ENCODE measurements at regions not wholly inside any gene's neighbourhood (a gene's known extent, or its start where the extent isn't known, plus 50 kb on each side); places are given as distances from the start of the nearest gene placed in this dataset.
A peak's percentile ranks its signal among the peaks of the same experiment; 100 is the strongest.

DNA sequence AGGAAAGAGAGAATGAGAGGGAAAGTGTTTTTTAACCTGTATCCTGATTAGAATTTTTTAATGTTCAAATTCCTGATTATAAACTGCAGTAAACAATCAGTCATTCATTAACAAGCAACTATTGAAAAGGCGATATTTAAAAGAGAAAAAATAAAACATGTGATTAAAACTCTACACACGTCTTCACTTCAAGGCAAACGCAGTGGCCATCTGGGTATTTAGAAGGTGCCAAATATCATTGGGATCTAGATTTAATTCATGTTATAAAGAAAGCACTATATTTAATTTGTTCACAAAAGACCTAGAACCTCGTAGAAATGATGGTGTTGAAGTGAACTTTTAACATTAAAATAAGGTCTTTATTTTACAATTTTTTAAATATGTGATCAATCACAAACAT, 189.4 kb upstream of the KLF14 start:
- DNase-seq (ENCODE audit: extremely low spot score), result no peak
- intact Hi-C loops (cut with DNase I), result no loop called here
- 79% methylated on average over 4 of the region's 4 CpGs for WGBS
- peaks cover 52 to 90% (median 84%) of the 10 kb centered on the region in 4 donors for H3K4me1 ChIP-seq
- TF ChIP-seq POLR2AphosphoS5 (IDR thresholded peaks at IDR 0.05), result no peak
- no peak for TF ChIP-seq EP300 (IDR thresholded peaks at IDR 0.05)
- TF ChIP-seq, protein P1, sequence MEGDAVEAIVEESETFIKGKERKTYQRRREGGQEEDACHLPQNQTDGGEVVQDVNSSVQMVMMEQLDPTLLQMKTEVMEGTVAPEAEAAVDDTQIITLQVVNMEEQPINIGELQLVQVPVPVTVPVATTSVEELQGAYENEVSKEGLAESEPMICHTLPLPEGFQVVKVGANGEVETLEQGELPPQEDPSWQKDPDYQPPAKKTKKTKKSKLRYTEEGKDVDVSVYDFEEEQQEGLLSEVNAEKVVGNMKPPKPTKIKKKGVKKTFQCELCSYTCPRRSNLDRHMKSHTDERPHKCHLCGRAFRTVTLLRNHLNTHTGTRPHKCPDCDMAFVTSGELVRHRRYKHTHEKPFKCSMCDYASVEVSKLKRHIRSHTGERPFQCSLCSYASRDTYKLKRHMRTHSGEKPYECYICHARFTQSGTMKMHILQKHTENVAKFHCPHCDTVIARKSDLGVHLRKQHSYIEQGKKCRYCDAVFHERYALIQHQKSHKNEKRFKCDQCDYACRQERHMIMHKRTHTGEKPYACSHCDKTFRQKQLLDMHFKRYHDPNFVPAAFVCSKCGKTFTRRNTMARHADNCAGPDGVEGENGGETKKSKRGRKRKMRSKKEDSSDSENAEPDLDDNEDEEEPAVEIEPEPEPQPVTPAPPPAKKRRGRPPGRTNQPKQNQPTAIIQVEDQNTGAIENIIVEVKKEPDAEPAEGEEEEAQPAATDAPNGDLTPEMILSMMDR (IDR thresholded peaks at IDR 0.05), result no peak
- TF ChIP-seq POLR2A (IDR thresholded peaks at IDR 0.05; ENCODE audit: low read depth), result no peak
- no peak overlapping the region for H3K27ac ChIP-seq (replicated peaks in 1 of 4)
- no peaks in the 10 kb centered on the region for H3K27me3 ChIP-seq
- H3K9me3 ChIP-seq, result no peaks in the 10 kb centered on the region
- H3K4me3 ChIP-seq, result no peak overlapping the region
- peaks cover 0 to 16% (median 7%) of the 10 kb centered on the region in 4 donors for H3K36me3 ChIP-seq

- Histone ChIP-seq H3K9me3 (no peaks in the 10 kb centered on the region), H3K36me3 (peaks cover 0 to 16% (median 7%) of the 10 kb centered on the region in 4 donors), H3K27ac (replicated peaks in 1 of 4) (peak overlapping the region in 2 of 4 donors; percentile 19 to 33), H3K4me1 (peaks cover 46 to 87% (median 79%) of the 10 kb centered on the region in 4 donors), H3K27me3 (no peaks in the 10 kb centered on the region), H3K4me3 (no peak overlapping the region)
- DNase-seq (ENCODE audit: extremely low spot score), result peak; percentile 90
- intact Hi-C loops (cut with DNase I), result no loop called here
- WGBS, result 96% methylated on average over 5 of the region's 5 CpGs
- TF ChIP-seq, protein P1 (IDR thresholded peaks at IDR 0.05), result no peak
- TF ChIP-seq EP300 (IDR thresholded peaks at IDR 0.05) (no peak), POLR2A (IDR thresholded peaks at IDR 0.05; ENCODE audit: low read depth) (no peak), POLR2AphosphoS5 (IDR thresholded peaks at IDR 0.05) (no peak)
These were observed 189.9 kb upstream of the KLF14 start for GRCh38 chr7:130923930-130924329.

DNA sequence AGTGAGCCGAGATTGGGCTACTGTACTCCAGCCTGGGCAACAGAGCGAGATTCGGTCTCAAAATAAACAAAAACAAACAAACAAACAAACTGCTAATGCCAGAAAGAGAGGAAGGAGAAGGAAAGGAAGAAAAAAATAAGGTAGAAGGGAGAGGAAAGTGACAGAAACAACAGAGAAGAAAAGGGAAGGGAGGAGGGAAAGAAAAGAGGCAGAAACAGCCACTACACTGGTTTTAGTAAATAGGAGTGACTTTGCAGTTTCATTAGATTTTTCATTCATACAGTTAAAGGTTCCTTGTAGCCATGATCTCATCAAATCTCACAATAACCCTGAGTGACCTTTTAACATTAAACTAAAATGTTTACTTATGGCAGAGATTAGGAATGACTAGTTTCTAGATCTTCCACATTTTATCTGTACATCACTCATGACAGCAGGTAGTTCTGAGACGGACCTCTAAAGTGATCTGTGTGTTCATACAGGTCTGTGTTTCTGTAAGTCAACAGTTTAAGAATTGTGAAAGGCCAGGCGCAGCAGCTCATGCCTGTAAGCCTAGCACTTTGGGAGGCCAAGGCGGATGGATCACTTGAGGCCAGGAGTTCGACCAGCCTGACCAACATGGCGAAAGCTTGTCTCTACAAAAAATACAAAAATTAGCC, 191.3 kb upstream of the KLF14 start:
- peak overlapping the region in 3 of 4 donors; percentile 9 to 24 (median 20) for H3K27ac ChIP-seq (replicated peaks in 1 of 4)
- peaks cover 39 to 86% (median 71%) of the 10 kb centered on the region in 4 donors for H3K4me1 ChIP-seq
- 91% methylated on average over 8 of the region's 8 CpGs for WGBS
- H3K36me3 ChIP-seq, result peaks cover 0 to 16% (median 7%) of the 10 kb centered on the region in 4 donors
- intact Hi-C loops (cut with DNase I), result no loop called here
- H3K27me3 ChIP-seq, result no peaks in the 10 kb centered on the region
- H3K4me3 ChIP-seq, result no peak overlapping the region
- no peaks in the 10 kb centered on the region for H3K9me3 ChIP-seq
- DNase-seq (ENCODE audit: extremely low spot score), result no peak
- no peak for TF ChIP-seq POLR2AphosphoS5 (IDR thresholded peaks at IDR 0.05)
- TF ChIP-seq EP300 (IDR thresholded peaks at IDR 0.05), result no peak
- no peak for TF ChIP-seq POLR2A (IDR thresholded peaks at IDR 0.05; ENCODE audit: low read depth)
- TF ChIP-seq, protein P1 (IDR thresholded peaks at IDR 0.05), result no peak

DNA sequence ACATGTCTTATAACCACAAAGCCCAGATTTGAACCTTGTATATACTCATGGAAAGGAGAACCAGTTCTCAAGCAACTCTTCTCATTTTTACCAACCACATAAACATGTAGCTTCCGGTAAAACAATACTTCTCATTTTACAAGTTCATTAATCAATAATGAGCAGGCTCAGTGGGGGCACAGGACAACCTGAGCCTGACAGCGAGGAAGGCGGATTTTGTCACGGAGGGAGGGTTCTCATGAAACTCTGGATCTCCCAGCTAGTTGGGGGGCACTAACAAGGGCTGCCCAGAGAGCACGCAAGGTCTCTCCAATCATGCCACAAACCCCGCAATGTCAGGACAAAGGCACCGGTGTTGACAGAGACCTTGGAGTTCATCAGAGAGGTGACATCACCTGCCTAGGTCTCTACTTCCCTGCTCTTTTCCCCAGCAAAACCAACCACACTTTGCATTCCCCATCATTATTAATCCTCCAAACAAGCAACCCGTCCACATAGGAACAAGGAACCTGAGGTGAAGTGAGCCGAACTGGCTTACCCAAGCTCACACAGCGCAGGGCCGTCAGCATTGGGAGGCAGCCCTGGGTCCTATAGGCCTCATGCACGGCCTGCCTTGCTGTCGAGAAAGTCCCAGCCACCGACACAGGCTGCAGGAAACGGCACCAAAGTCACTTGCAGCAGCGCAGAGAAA, 192.1 kb upstream of the KLF14 start:
- H3K27ac ChIP-seq (replicated peaks in 1 of 4), result no peak overlapping the region
- peaks cover 39 to 86% (median 71%) of the 10 kb centered on the region in 4 donors for H3K4me1 ChIP-seq
- DNase-seq (ENCODE audit: extremely low spot score), result peak; percentile 85
- H3K36me3 ChIP-seq, result peaks cover 0 to 16% (median 7%) of the 10 kb centered on the region in 4 donors
- TF ChIP-seq EP300 (IDR thresholded peaks at IDR 0.05) (no peak), POLR2AphosphoS5 (IDR thresholded peaks at IDR 0.05) (no peak)
- TF ChIP-seq, protein P1 (IDR thresholded peaks at IDR 0.05), result no peak
- H3K27me3 ChIP-seq, result no peaks in the 10 kb centered on the region
- no peaks in the 10 kb centered on the region for H3K9me3 ChIP-seq
- intact Hi-C loops (cut with DNase I), result no loop called here
- WGBS, result 86% methylated on average over 14 of the region's 16 CpGs
- H3K4me3 ChIP-seq, result no peak overlapping the region

Measured in esophagus muscularis mucosa (tissue), 4 donors.